GM06990 (cell line): ENCODE measurements at regions not wholly inside any gene's neighbourhood (a gene's known extent, or its start where the extent isn't known, plus 50 kb on each side); places are given as distances from the start of the nearest gene placed in this dataset.
"Not testable (repeated sequence)": the region's sequence is repeated elsewhere in the genome, so short reads cannot be mapped to it uniquely, and the experiment has no call there.

ENCODE experiments used
- DNase-seq: peaks from one replicate; pipeline ENCODE4 v3.0.0-alpha.2; 2011; ENCODE audit not compliant: insufficient read length; ENCODE audit errors: extremely low read depth
- H3K27me3 ChIP-seq: replicated peaks from 2 replicates; pipeline ENCODE4 v1.6.0; 2011; ENCODE audit warnings: low read length; ENCODE audit not compliant: control insufficient read depth, insufficient read depth
- H3K36me3 ChIP-seq: 2 replicates; pipeline ENCODE4 v1.5.1; 2011; ENCODE audit warnings: low read length; ENCODE audit not compliant: control insufficient read depth, insufficient read depth
- H3K4me3 ChIP-seq: replicated peaks from 2 replicates; pipeline ENCODE4 v1.5.1; 2011; ENCODE audit warnings: low read depth, mild to moderate bottlenecking, control low read depth, low read length
- TF ChIP-seq, protein P1 (sequence below): IDR thresholded peaks from 2 replicates; pipeline ENCODE4 v1.5.1; 2011; ENCODE audit warnings: low read length, control low read depth, mild to moderate bottlenecking, inconsistent platforms; ENCODE audit not compliant: insufficient read depth, poor library complexity, severe bottlenecking

DNA sequence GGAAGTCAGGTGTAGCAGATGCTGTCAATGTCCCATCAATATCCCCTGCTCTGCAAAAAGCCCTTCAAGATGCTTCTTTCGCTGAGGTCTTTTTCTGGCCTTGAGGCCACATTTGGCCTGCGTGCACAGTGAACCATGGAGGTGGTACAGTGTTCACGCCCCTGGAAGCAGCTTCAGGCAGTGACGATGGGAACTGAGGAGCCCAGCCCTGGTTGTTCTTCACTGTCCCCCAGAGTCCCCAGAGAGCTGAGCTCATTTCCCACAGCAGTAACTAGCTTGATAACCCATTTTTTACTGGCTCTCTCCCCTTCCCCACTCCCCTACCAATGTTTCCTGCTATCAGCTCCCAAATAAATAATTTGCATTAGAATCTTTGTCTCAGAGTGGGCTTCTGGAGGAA, 76.5 kb downstream of the OLIG1 start:
- DNase-seq, result no peak
- Histone ChIP-seq H3K27me3 (no peaks in the 10 kb centered on the region; the same call in none of the 2 replicates), H3K36me3 (no peaks in the 10 kb centered on the region), H3K4me3 (no peak overlapping the region)
- TF ChIP-seq, protein P1, sequence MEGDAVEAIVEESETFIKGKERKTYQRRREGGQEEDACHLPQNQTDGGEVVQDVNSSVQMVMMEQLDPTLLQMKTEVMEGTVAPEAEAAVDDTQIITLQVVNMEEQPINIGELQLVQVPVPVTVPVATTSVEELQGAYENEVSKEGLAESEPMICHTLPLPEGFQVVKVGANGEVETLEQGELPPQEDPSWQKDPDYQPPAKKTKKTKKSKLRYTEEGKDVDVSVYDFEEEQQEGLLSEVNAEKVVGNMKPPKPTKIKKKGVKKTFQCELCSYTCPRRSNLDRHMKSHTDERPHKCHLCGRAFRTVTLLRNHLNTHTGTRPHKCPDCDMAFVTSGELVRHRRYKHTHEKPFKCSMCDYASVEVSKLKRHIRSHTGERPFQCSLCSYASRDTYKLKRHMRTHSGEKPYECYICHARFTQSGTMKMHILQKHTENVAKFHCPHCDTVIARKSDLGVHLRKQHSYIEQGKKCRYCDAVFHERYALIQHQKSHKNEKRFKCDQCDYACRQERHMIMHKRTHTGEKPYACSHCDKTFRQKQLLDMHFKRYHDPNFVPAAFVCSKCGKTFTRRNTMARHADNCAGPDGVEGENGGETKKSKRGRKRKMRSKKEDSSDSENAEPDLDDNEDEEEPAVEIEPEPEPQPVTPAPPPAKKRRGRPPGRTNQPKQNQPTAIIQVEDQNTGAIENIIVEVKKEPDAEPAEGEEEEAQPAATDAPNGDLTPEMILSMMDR, result no peak

DNA sequence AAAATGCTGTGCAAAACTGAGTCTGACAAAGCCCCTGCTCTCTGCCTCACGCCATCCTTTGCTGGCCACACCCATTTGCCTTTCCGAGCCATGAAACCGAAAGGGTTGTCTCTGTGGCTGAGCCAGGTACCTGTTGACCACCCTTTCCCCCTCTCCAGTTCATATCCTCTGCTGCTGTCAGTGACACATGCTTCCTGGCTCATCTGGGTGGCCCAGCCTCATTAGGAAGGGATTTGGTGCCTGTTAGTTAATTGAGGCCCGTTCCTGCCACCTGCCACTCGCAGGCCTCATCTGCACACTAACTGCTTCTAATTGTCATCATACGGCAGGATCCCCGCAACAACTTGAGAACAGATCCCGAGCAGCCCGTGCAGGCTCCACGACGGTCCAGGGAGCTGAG, 79.2 kb downstream of the OLIG1 start:
- H3K27me3 ChIP-seq, result no peaks in the 10 kb centered on the region; the same call in none of the 2 replicates
- no peak overlapping the region for H3K4me3 ChIP-seq
- TF ChIP-seq, protein P1, result no peak
- no peak for DNase-seq
- H3K36me3 ChIP-seq, result no peaks in the 10 kb centered on the region

DNA sequence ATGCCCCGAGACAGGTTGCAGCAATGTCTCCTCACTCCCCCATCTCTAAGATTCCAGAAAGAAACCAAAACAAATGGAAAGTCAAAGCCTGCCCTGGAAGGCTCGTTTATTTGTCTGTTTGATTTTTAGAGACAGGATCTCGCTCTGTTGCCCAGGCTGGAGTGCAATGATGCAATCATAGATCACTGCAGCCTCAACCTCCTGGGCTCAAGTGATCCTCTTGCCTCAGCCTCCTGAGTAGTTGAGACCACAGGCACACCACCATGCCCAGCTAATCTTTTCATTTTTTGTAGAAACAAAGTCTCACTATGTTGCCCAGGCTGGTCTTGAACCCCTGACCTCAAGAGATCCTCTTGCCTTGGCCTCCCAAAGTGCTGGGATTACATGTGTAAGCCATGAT, 78.8 kb upstream of the IFNAR2 start:
- DNase-seq, H3K36me3 ChIP-seq, H3K27me3 ChIP-seq, H3K4me3 ChIP-seq: not testable (repeated sequence)

DNA sequence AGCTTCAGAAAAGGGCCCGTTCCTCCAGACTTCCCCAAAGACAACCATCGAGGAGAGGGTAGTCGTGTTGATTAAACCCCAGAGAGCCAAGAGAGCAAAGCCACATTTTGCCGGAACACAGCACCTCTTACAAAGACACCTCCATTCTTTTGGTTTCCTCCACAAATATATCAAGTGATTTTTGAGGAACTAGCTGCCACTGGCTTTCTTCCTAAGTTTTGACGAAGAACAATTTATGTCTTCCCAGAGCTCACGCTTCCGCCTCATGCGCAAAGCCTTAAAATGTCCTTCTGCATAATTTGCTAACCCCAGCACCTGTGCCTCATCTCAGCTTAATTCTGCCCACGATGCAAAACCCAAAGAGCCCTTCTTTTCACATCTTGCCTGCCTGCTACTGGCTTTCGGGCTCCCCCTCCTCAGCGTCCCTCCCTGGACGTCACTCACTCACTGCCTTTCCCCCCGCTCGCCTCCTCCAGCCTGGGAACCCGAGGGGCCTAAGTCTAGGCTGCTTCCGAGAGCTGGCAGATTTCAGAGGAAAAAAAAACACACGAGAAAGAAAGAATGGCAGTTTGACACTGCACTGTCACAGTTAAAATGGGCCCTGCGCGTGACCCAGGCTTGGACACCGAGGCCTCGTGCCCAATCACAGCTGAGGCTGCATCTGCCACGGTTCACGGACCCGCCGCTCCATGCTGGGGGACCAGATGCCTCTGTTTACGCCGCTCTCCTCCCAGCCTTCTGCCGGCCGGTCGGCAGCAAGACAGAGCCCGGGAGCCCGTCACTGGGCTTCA, 77.6 kb upstream of the IFNAR2 start:
- no peaks in the 10 kb centered on the region for H3K36me3 ChIP-seq
- DNase-seq, result no peak
- TF ChIP-seq, protein P1, result no peak
- H3K4me3 ChIP-seq, result no peak overlapping the region
- no peaks in the 10 kb centered on the region; the same call in 1 of the 2 replicates for H3K27me3 ChIP-seq

DNA sequence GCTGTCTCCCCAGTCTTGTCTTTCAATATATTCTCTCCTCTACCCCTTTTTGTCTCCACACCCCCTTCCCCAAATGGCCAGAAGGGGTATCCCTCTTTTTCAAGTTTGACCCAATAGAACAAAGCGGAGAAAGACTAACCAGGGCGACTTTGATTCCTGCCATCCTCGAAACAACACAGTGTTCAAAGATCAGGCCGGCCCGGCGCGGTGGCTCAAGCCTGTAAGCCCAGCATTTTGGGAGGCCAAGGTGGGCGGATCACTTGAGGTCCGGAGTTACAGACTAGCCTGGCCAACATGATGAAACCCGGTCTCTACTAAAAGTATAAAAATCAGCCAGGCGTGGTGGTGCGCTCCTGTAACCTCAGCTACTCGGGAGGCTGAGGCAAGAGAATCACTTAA, 77.0 kb upstream of the IFNAR2 start:
- Histone ChIP-seq H3K4me3 (no peak overlapping the region), H3K36me3 (no peaks in the 10 kb centered on the region), H3K27me3 (no peaks in the 10 kb centered on the region; the same call in 1 of the 2 replicates)
- no peak for DNase-seq
- TF ChIP-seq, protein P1, result no peak

DNA sequence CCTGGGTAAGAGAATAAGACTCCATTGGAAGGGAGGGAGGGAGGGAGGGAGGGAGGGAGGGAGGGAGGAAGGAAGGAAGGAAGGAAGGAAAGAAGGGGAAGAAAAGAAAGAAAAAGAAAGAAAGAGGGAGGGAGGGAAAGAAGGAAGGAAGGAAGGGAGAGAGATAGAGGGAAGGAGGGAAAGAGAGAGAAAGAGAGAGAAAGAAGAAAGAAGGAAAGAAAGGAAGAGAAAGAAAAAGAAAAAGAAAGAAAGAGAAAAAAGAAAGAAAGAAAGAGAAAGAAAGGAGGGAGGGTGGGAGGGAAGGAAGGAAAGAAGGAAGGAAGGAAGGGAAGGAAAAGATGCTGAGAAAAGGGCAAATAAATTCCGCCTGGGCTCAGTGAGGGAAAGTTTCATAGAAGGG, 74.7 kb upstream of the IFNAR2 start:
- TF ChIP-seq, protein P1, result no peak
- H3K27me3 ChIP-seq, result no peaks in the 10 kb centered on the region; the same call in 1 of the 2 replicates
- no peak for DNase-seq
- H3K4me3 ChIP-seq, result no peak overlapping the region
- no peaks in the 10 kb centered on the region for H3K36me3 ChIP-seq
